ENCODE measurements at regions not wholly inside any gene's neighbourhood (a gene's known extent, or its start where the extent isn't known, plus 50 kb on each side); places are given as distances from the start of the nearest gene placed in this dataset.

GRCh38 chr20:29689411-29690225, 1567.8 kb upstream of the DEFB115 start:
- TF ChIP-seq, protein P1, sequence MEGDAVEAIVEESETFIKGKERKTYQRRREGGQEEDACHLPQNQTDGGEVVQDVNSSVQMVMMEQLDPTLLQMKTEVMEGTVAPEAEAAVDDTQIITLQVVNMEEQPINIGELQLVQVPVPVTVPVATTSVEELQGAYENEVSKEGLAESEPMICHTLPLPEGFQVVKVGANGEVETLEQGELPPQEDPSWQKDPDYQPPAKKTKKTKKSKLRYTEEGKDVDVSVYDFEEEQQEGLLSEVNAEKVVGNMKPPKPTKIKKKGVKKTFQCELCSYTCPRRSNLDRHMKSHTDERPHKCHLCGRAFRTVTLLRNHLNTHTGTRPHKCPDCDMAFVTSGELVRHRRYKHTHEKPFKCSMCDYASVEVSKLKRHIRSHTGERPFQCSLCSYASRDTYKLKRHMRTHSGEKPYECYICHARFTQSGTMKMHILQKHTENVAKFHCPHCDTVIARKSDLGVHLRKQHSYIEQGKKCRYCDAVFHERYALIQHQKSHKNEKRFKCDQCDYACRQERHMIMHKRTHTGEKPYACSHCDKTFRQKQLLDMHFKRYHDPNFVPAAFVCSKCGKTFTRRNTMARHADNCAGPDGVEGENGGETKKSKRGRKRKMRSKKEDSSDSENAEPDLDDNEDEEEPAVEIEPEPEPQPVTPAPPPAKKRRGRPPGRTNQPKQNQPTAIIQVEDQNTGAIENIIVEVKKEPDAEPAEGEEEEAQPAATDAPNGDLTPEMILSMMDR (IDR thresholded peaks at IDR 0.05) = no peak
- TF ChIP-seq POLR2A (IDR thresholded peaks at IDR 0.05) = no peak

Data from lower leg skin (tissue), 3 donors.